GM18511 (cell line): ENCODE measurements at regions not wholly inside any gene's neighbourhood (a gene's known extent, or its start where the extent isn't known, plus 50 kb on each side); places are given as distances from the start of the nearest gene placed in this dataset.

Source experiments
- ATAC-seq: cut with Tn5 transposase; IDR thresholded peaks from one replicate; pipeline ENCODE4 v1.9.1; 2021; ENCODE audit warnings: mild to moderate bottlenecking, moderate library complexity; ENCODE audit not compliant: unreplicated experiment

- no peak for ATAC-seq
Measured at GRCh38 chr5:145129797-145130196, 705.3 kb downstream of the PRELID2 start.

- ATAC-seq, result no peak
Measured at GRCh38 chr5:145124806-145125205, 710.3 kb downstream of the PRELID2 start.

- ATAC-seq, result no peak
Measured at GRCh38 chr5:145118611-145119010, 716.5 kb downstream of the PRELID2 start.

- ATAC-seq, result no peak
Measured at GRCh38 chr5:145118127-145118526, 717.0 kb downstream of the PRELID2 start.

- ATAC-seq, result no peak
Measured at GRCh38 chr5:145117285-145117684, 717.9 kb downstream of the PRELID2 start.

- no peak for ATAC-seq
Measured at GRCh38 chr5:145111420-145111819, 723.7 kb downstream of the PRELID2 start.

- no peak for ATAC-seq
Measured at GRCh38 chr5:145110834-145111233, 724.3 kb downstream of the PRELID2 start.

- ATAC-seq, result no peak
Measured at GRCh38 chr5:145110181-145110580, 725.0 kb downstream of the PRELID2 start.

GRCh38 chr5:145105384-145105783 lies 729.8 kb downstream of the PRELID2 start:
- no peak for ATAC-seq

GRCh38 chr5:145104106-145104505 lies 731.0 kb downstream of the PRELID2 start:
- no peak for ATAC-seq

- no peak for ATAC-seq
Measured at GRCh38 chr5:145101246-145101645, 733.9 kb downstream of the PRELID2 start.

GRCh38 chr5:145090115-145090514 lies 745.0 kb downstream of the PRELID2 start:
- no peak for ATAC-seq

GRCh38 chr5:145084834-145085233 lies 750.3 kb downstream of the PRELID2 start:
- ATAC-seq, result no peak

- ATAC-seq, result no peak
Measured at GRCh38 chr5:145077028-145077427, 758.1 kb downstream of the PRELID2 start.

GRCh38 chr5:145076040-145076439 lies 759.1 kb downstream of the PRELID2 start:
- no peak for ATAC-seq

GRCh38 chr5:145072889-145073288 lies 762.3 kb downstream of the PRELID2 start:
- no peak for ATAC-seq

- no peak for ATAC-seq
Measured at GRCh38 chr5:145068721-145069120, 766.4 kb downstream of the PRELID2 start.

GRCh38 chr5:145062280-145063062 lies 772.7 kb downstream of the PRELID2 start:
- no peak for ATAC-seq

GRCh38 chr5:145056800-145057199 lies 778.3 kb downstream of the PRELID2 start:
- ATAC-seq, result peak; percentile 98

- ATAC-seq, result no peak
Measured at GRCh38 chr5:145050181-145050580, 785.0 kb downstream of the PRELID2 start.

- ATAC-seq, result no peak
Measured at GRCh38 chr5:145044970-145045369, 790.2 kb downstream of the PRELID2 start.

GRCh38 chr5:145028626-145029025 lies 806.5 kb downstream of the PRELID2 start:
- ATAC-seq, result no peak

GRCh38 chr5:145027286-145027685 lies 807.9 kb downstream of the PRELID2 start:
- no peak for ATAC-seq
